ENCODE measurements at regions not wholly inside any gene's neighbourhood (a gene's known extent, or its start where the extent isn't known, plus 50 kb on each side); places are given as distances from the start of the nearest gene placed in this dataset.

GRCh38 chr3:110816008-110816407 lies 255.6 kb upstream of the NECTIN3 start:
- no peak for TF ChIP-seq EZH2 (IDR thresholded peaks at IDR 0.05)
- no peak for TF ChIP-seq POLR2AphosphoS5 (IDR thresholded peaks at IDR 0.05; ENCODE audit: borderline replicate concordance, low read depth, low read length)
- no peak for TF ChIP-seq FOXP2 (optimal IDR thresholded peaks at IDR 0.05; ENCODE audit: control extremely low read depth, extremely low read length, insufficient read depth)

Measured in SK-N-MC (cell line).